ENCODE measurements at regions not wholly inside any gene's neighbourhood (a gene's known extent, or its start where the extent isn't known, plus 50 kb on each side); places are given as distances from the start of the nearest gene placed in this dataset.

- Mint-ChIP-seq H3K36me3 (ENCODE audit: unreplicated experiment) (no peaks in the 10 kb centered on the region), H3K4me1 (ENCODE audit: low read depth, unreplicated experiment) (peaks cover 2% of the 10 kb centered on the region), H3K27ac (ENCODE audit: unreplicated experiment) (no peak overlapping the region), H3K4me3 (ENCODE audit: unreplicated experiment) (no peak overlapping the region), H3K9me3 (ENCODE audit: unreplicated experiment) (peaks cover 2% of the 10 kb centered on the region), H3K27me3 (ENCODE audit: unreplicated experiment) (no peaks in the 10 kb centered on the region)
- DNase-seq: no peak
- no peak for TF ChIP-seq CTCF (IDR thresholded peaks at IDR 0.05; ENCODE audit: partially characterized antibody, unreplicated experiment)
Measured at GRCh38 chr4:159010100-159010499, 92.8 kb upstream of the RAPGEF2 start.

DNA sequence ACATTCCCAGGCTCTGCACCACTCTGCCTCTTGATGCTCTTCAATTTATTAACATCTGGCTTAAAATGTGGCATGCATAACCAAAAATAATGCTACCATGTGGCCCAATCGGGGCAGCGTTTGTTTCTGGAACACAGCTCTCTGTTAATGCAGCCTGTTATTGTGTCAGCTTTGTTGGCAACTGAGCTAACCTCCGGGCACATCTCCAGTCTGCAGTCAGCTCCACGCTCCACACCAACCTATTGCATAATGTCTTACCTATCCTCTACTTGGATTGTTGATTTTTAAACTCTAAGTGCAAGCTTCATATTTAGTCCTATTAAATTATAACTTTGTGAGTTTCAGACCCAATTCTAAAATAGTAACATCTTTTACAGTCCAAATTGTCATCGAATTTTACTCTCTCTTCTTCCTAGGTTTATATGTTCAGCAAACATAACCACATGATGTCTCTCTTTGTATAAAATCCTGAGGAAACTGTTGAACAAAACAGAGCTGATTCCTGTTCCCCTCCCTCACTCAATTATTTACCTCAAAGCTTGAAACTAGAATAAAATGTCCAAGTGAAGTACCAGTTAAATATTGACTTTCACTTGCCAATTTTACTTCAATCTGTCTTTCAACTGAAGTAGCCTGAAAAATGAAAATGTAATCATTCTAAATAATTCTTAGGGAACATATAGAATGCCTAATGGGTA lies 92.2 kb upstream of the RAPGEF2 start:
- no peak for TF ChIP-seq CTCF (IDR thresholded peaks at IDR 0.05; ENCODE audit: partially characterized antibody, unreplicated experiment)
- no peaks in the 10 kb centered on the region for H3K36me3 Mint-ChIP-seq (ENCODE audit: unreplicated experiment)
- peaks cover 2% of the 10 kb centered on the region for H3K9me3 Mint-ChIP-seq (ENCODE audit: unreplicated experiment)

DNA sequence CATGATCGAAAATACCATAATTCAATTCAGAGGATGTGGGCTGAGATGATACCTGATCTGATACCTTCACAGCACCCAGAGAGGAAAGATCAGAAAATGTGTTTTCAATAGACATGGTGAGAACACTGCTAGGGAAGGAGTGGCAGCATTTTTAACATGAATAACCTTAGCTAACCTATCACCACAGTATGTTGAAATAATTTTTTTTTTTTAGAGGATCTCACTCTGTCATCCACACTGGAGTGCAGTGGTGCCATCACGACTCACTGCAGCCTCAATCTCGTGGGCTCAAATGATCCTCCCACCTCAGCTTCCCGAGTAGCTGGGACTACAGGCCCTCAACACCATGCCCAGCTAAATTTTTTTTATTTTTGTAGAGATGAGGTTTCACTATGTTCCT lies 90.5 kb upstream of the RAPGEF2 start:
- H3K36me3 Mint-ChIP-seq (ENCODE audit: unreplicated experiment): no peaks in the 10 kb centered on the region
- DNase-seq: no peak
- TF ChIP-seq CTCF (IDR thresholded peaks at IDR 0.05; ENCODE audit: partially characterized antibody, unreplicated experiment): no peak
- no peak overlapping the region for H3K27ac Mint-ChIP-seq (ENCODE audit: unreplicated experiment)
- no peak overlapping the region for H3K4me3 Mint-ChIP-seq (ENCODE audit: unreplicated experiment)
- no peaks in the 10 kb centered on the region for H3K9me3 Mint-ChIP-seq (ENCODE audit: unreplicated experiment)
- H3K4me1 Mint-ChIP-seq (ENCODE audit: low read depth, unreplicated experiment): peaks cover 14% of the 10 kb centered on the region
- H3K27me3 Mint-ChIP-seq (ENCODE audit: unreplicated experiment): peaks cover 2% of the 10 kb centered on the region

More for the DNA sequence above, 92.2 kb upstream of the RAPGEF2 start:
- Mint-ChIP-seq H3K27ac (ENCODE audit: unreplicated experiment) (no peak overlapping the region), H3K4me1 (ENCODE audit: low read depth, unreplicated experiment) (peaks cover 2% of the 10 kb centered on the region), H3K4me3 (ENCODE audit: unreplicated experiment) (no peak overlapping the region), H3K27me3 (ENCODE audit: unreplicated experiment) (no peaks in the 10 kb centered on the region)
- DNase-seq: no peak

- no peak overlapping the region for H3K27ac Mint-ChIP-seq (ENCODE audit: unreplicated experiment)
- DNase-seq: no peak
- peaks cover 2% of the 10 kb centered on the region for H3K27me3 Mint-ChIP-seq (ENCODE audit: unreplicated experiment)
- H3K9me3 Mint-ChIP-seq (ENCODE audit: unreplicated experiment): no peaks in the 10 kb centered on the region
- H3K36me3 Mint-ChIP-seq (ENCODE audit: unreplicated experiment): no peaks in the 10 kb centered on the region
- no peak overlapping the region for H3K4me3 Mint-ChIP-seq (ENCODE audit: unreplicated experiment)
- no peak for TF ChIP-seq CTCF (IDR thresholded peaks at IDR 0.05; ENCODE audit: partially characterized antibody, unreplicated experiment)
- H3K4me1 Mint-ChIP-seq (ENCODE audit: low read depth, unreplicated experiment): peaks cover 20% of the 10 kb centered on the region
Measured at GRCh38 chr4:159013692-159014091, 89.2 kb upstream of the RAPGEF2 start.

DNA sequence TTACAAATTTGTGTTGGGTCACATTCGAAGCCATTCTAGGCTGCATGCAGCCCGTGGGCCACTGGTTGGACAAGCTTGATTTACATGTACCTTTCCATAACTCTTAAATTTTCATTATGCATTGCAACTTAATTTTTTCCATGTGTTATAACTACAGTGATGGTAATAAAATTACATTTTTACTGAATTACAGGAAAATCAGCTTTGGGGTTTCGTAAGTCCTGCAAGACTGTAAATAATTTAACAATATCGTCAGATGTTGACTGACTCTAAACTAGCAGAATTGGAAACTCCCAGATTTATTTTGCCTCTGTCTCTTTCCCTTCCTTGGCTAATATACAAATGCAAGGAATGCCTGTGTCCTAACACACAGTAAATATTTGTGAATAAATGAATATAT lies 88.0 kb upstream of the RAPGEF2 start:
- TF ChIP-seq CTCF (IDR thresholded peaks at IDR 0.05; ENCODE audit: partially characterized antibody, unreplicated experiment): no peak
- H3K27ac Mint-ChIP-seq (ENCODE audit: unreplicated experiment): no peak overlapping the region
- H3K9me3 Mint-ChIP-seq (ENCODE audit: unreplicated experiment): peaks cover 3% of the 10 kb centered on the region
- no peaks in the 10 kb centered on the region for H3K36me3 Mint-ChIP-seq (ENCODE audit: unreplicated experiment)
- no peak overlapping the region for H3K4me3 Mint-ChIP-seq (ENCODE audit: unreplicated experiment)
- no peak for DNase-seq
- H3K27me3 Mint-ChIP-seq (ENCODE audit: unreplicated experiment): peaks cover 2% of the 10 kb centered on the region
- peaks cover 20% of the 10 kb centered on the region for H3K4me1 Mint-ChIP-seq (ENCODE audit: low read depth, unreplicated experiment)

All from glutamatergic neuron (in vitro differentiated cells).